ENCODE measurements at regions not wholly inside any gene's neighbourhood (a gene's known extent, or its start where the extent isn't known, plus 50 kb on each side); places are given as distances from the start of the nearest gene placed in this dataset.

GRCh38 chr2:18156002-18156401 is 277.5 kb downstream of the KCNS3 start:
- TF ChIP-seq EZH2 (IDR thresholded peaks at IDR 0.05; ENCODE audit: insufficient read depth, poor library complexity, severe bottlenecking) (no peak), EZH2phosphoT487 (IDR thresholded peaks at IDR 0.05; ENCODE audit: insufficient read depth, low read depth) (no peak)

All from GM23248 (cell line).